Progenitor cell of endocrine pancreas (in vitro differentiated cells): ENCODE measurements at regions not wholly inside any gene's neighbourhood (a gene's known extent, or its start where the extent isn't known, plus 50 kb on each side); places are given as distances from the start of the nearest gene placed in this dataset.
A peak's percentile ranks its signal among the peaks of the same experiment; 100 is the strongest.
"Not testable (repeated sequence)": the region's sequence is repeated elsewhere in the genome, so short reads cannot be mapped to it uniquely, and the experiment has no call there.

Source experiments
- DNase-seq: peaks from one replicate; pipeline ENCODE4 v3.0.0; 2021; ENCODE audit warnings: low spot score; ENCODE audit not compliant: unreplicated experiment
- H3K27ac Mint-ChIP-seq: 2 replicates; pipeline ENCODE4 v1.8.0; 2021; ENCODE audit warnings: mild to moderate bottlenecking, moderate library complexity, mixed read lengths
- H3K27me3 Mint-ChIP-seq: 2 replicates; pipeline ENCODE4 v1.8.0; 2021; ENCODE audit warnings: mixed read lengths
- H3K36me3 Mint-ChIP-seq: 2 replicates; pipeline ENCODE4 v1.8.0; 2022; ENCODE audit warnings: mixed read lengths; ENCODE audit not compliant: insufficient read depth
- H3K4me1 Mint-ChIP-seq: 2 replicates; pipeline ENCODE4 v1.8.0; 2021; ENCODE audit warnings: low read depth, mixed read lengths
- H3K4me3 Mint-ChIP-seq: 2 replicates; pipeline ENCODE4 v1.8.0; 2021; ENCODE audit warnings: low read depth, mild to moderate bottlenecking, moderate library complexity, mixed read lengths
- H3K9me3 Mint-ChIP-seq: 2 replicates; pipeline ENCODE4 v1.8.0; 2021; ENCODE audit warnings: low read depth, mixed read lengths
- TF ChIP-seq, protein P1 (sequence below): fragments of 200-600 bp; sonication (generic); IDR thresholded peaks from one replicate; pipeline ENCODE4 v1.5.0; 2021; ENCODE audit warnings: antibody characterized with exemption, mild to moderate bottlenecking; ENCODE audit not compliant: unreplicated experiment

DNA sequence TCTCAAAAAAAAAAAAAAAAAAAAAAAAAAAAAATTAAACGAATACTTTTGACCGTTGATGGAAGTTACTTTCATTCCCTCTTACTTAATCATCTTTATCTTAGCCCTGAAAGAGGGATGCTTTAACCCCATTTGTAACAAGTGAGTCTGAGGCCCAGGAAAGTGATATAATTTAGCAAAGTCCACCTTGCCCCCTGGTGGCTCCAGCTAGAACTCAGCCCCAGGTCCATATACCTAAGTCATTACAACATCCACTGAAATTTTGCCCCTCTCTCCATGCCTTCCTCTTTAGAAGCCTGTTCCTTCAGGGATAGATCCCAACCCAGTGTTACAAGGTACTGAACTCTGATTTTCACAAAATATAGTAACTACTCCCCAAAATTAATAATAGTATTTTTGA lies 116.3 kb upstream of the KRTAP5-11 start:
- H3K27me3 Mint-ChIP-seq, H3K9me3 Mint-ChIP-seq, H3K36me3 Mint-ChIP-seq, DNase-seq, H3K27ac Mint-ChIP-seq, H3K4me1 Mint-ChIP-seq, H3K4me3 Mint-ChIP-seq: not testable (repeated sequence)
- TF ChIP-seq, protein P1, sequence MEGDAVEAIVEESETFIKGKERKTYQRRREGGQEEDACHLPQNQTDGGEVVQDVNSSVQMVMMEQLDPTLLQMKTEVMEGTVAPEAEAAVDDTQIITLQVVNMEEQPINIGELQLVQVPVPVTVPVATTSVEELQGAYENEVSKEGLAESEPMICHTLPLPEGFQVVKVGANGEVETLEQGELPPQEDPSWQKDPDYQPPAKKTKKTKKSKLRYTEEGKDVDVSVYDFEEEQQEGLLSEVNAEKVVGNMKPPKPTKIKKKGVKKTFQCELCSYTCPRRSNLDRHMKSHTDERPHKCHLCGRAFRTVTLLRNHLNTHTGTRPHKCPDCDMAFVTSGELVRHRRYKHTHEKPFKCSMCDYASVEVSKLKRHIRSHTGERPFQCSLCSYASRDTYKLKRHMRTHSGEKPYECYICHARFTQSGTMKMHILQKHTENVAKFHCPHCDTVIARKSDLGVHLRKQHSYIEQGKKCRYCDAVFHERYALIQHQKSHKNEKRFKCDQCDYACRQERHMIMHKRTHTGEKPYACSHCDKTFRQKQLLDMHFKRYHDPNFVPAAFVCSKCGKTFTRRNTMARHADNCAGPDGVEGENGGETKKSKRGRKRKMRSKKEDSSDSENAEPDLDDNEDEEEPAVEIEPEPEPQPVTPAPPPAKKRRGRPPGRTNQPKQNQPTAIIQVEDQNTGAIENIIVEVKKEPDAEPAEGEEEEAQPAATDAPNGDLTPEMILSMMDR, result peak; percentile 32

DNA sequence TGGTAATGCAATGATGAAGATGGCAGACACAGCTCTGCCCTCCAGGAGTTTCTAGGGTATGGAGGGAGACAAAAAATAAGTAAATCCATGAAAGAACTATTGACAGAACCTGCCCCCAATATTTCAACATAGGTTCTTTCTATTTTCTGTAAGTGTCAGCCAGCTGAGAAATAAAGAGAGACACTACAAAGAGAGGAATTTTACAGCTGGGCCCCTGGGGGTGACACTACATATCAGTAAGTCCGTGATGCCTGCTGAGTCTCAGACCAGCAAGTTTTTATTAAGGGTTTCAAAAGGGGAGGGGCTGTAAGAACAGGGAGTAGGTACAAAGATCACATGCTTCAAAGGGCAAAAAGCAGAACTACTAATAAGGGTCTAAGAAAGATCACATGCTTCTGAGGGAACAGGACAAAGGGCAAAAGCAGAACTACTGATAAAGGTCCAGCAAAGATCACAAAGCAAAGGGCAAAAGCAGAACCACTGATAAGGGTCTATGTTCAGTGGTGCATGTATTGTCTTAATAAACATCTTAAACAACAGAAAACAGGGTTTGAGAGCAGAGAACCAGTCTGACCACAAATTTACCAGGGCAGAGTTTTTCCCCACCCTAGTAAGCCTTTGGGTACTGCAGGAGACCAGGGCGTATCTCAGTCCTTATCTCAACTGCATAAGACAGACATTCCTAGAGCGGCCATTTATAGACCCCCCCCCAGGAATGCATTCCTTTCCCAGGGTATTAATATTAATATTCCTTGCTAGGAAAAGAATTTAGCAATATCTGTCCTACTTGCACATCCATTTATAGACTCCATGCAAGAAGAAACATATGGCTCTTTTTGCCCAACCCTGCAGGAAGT lies 119.0 kb upstream of the KRTAP5-11 start:
- H3K9me3 Mint-ChIP-seq, H3K4me1 Mint-ChIP-seq, DNase-seq, H3K27me3 Mint-ChIP-seq, H3K36me3 Mint-ChIP-seq, H3K4me3 Mint-ChIP-seq: not testable (repeated sequence)
- H3K27ac Mint-ChIP-seq, result peak overlapping the region; percentile 83

DNA sequence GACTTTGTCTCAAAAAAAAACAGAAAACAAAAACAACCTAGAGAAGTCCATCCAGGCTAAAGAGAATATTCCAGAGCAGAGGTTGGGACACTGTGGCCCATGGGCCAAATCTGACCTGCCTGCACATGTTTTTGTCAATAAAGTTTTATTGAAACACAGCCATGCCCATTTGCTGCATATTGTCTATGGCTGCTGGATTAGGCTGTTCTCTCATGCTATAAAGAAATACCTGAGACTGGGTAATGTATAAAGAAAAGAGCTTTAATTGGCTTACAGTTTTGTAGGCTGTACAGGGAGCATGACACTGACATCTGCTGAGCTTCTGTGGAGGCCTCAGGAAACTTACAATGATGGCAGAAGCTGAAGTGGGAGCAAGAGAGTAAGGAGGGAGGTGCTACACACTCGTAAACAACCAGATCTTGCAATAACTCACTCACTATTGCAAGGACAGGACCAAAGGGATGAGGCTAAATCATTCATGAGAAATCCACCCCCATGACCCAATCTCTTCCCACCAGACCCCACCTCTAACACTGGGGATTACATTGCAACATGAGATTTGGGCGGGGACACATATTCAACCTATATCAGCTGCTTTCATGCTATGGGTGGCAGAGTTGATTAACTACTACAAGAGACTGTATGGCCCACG lies 122.5 kb upstream of the KRTAP5-11 start:
- not testable (repeated sequence) for H3K36me3 Mint-ChIP-seq, H3K27ac Mint-ChIP-seq, DNase-seq, H3K9me3 Mint-ChIP-seq, H3K4me3 Mint-ChIP-seq
- peaks cover 21% of the 10 kb centered on the region for H3K27me3 Mint-ChIP-seq
- peaks cover 13% of the 10 kb centered on the region for H3K4me1 Mint-ChIP-seq

DNA sequence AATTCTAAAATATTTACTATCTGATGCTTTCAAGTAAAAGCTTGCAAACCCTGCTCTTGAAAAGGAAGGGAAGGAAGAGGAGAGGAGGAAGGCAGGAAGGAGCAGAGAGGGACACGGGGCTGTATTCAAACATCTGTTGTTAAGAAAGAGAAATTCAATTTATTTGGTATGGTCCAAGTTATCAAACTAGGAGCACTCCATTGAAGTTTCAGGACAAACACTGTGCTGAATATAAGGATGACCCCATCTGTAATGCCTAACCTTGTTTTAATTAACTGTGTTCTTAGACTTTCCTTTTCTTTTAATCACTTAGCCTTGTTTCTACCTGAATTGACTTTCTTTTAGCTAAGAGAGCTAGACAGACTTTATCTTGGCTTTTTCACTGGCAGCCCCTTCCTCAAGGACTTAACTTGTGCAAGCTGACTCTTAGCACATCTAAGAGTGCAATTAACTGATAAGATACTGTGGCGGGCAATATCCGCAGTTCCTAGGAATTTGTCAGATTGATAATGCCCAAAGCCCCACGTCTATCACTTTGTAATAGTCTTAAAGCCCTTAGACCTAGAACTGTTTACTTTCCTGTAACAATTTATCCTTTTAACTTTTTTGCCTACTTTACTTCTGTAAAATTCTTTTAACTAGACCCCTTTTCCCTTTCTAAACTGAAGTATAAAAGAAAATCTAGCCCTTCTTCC lies 123.2 kb upstream of the KRTAP5-11 start:
- DNase-seq, H3K4me3 Mint-ChIP-seq, H3K36me3 Mint-ChIP-seq, H3K9me3 Mint-ChIP-seq, H3K27ac Mint-ChIP-seq: not testable (repeated sequence)
- Mint-ChIP-seq H3K4me1 (peaks cover 13% of the 10 kb centered on the region), H3K27me3 (peaks cover 21% of the 10 kb centered on the region)

DNA sequence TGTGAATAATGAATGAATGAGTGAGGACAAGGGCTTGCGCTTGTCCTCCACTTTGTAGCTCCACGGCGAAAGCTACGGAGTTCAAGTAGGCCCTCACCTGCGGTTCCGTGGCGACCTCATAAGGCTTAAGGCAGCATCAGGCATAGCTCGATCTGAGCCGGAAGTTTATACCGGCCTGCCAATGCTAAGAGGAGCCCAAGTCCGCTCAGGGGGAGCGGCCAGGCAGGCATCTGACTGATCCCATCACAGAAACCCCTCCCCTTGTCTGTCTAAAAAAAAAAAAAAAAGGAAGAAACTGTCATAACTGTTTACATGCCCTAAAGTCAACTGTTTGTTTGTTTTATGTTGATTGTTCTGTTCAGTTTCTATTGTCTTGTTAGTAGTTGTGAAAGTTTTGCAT lies 124.4 kb upstream of the KRTAP5-11 start:
- Mint-ChIP-seq H3K27me3 (peaks cover 21% of the 10 kb centered on the region), H3K27ac (peak overlapping the region; percentile 84), H3K4me1 (peaks cover 11% of the 10 kb centered on the region)
- H3K36me3 Mint-ChIP-seq, DNase-seq, H3K9me3 Mint-ChIP-seq, H3K4me3 Mint-ChIP-seq: not testable (repeated sequence)

DNA sequence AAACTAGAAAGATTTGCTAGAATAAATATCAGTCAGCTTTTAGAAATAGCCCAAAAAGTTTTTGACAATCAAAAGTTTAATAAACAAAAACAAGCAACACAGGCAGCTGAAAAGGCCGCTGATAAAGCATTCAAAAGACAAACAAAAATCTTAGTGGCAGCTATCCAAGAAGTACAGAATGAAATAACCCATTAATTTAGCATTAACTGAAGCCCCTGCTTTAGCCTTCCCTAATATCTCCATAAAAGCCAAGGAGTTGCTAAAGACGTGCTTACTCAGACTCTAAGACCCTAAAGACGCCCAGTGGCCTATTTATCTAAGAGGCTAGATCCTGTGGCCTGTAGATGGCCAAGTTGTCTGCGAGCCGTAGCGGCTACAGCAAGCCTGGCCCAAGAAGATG lies 123.5 kb upstream of the DEFB108B start:
- not testable (repeated sequence) for H3K9me3 Mint-ChIP-seq, DNase-seq, H3K4me3 Mint-ChIP-seq, H3K36me3 Mint-ChIP-seq, H3K27ac Mint-ChIP-seq
- peaks cover 19% of the 10 kb centered on the region for H3K4me1 Mint-ChIP-seq
- peaks cover 24% of the 10 kb centered on the region for H3K27me3 Mint-ChIP-seq

DNA sequence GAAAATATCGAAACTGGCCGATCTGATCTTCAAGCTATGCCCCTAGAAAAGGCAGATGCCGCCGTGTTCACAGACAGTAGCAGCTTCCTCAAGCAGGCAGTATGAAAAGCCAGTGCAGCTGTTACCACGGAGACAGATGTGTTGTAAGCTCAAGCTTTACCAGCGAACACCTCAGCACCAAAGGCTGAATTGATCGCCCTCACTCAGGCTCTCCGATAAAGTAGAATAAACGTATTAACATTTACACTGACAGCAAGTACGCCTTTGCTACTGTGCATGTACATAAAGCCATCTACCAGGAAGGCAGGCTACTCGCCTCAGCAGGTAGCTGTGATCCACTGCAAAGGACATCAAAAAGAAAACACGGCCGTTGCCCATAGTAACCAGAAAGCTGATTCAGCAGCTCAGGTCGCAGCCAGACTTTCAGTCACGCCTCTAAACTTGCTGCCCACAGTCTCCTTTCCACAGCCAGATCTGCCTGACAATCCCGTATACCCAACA lies 122.8 kb upstream of the DEFB108B start:
- not testable (repeated sequence) for H3K9me3 Mint-ChIP-seq, H3K36me3 Mint-ChIP-seq, H3K4me3 Mint-ChIP-seq, H3K27ac Mint-ChIP-seq
- Mint-ChIP-seq H3K27me3 (peaks cover 24% of the 10 kb centered on the region), H3K4me1 (peaks cover 19% of the 10 kb centered on the region)
- DNase-seq, result peak; percentile 13

DNA sequence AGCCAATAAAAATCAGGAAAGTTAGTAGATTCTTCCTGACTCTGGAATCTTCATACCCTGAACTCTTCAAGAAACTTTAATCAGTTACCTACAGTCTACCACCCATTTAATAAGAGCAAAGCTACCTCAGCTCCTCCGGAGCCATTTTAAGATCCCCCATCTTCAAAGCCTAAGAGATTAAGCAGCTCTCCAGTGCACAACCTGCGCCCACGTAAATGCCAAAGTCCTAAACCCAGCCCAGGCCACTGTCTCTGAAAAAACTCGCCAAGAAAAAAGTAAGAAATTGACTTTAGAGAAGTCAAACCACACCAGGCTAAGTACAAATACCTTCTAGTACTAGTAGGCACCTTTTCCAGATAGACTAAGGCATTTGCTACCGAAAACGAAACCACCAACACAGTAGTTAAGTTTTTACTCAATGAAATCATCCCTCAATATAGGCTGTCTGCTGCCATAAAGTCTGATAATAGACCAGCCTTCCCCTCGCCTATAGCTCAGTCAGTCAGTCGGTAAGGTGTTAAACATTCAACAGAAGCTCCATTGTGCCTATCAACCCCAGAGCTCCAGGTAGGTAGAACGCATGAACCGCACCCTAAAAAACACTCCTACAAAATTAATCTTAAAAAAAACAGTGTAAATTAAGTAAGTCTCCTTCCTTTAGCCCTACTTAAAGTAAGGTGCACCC lies 122.2 kb upstream of the DEFB108B start:
- not testable (repeated sequence) for H3K4me3 Mint-ChIP-seq, DNase-seq, H3K9me3 Mint-ChIP-seq, H3K36me3 Mint-ChIP-seq, H3K27ac Mint-ChIP-seq
- Mint-ChIP-seq H3K4me1 (peaks cover 19% of the 10 kb centered on the region), H3K27me3 (peaks cover 24% of the 10 kb centered on the region)

DNA sequence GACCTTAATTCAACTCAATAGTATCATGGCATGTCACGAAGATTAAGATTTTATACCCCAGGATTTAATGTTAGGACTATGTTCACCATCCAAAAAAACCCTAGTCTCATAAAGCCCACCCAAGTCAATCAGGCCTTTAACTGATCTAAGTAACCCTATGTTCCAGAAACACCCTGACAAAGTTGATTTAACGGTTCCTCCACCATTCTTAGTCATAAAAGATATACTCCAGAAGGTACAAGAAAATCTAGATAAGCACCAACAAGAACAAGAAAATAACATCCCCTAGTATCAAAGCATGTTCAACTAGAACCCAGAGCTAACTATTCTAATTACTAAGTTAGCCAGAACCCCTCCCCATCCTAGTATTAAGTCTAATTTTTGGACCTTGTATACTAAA lies 120.7 kb upstream of the DEFB108B start:
- H3K27me3 Mint-ChIP-seq, result peaks cover 18% of the 10 kb centered on the region
- H3K36me3 Mint-ChIP-seq, H3K27ac Mint-ChIP-seq, H3K9me3 Mint-ChIP-seq, H3K4me3 Mint-ChIP-seq, DNase-seq: not testable (repeated sequence)
- peaks cover 11% of the 10 kb centered on the region for H3K4me1 Mint-ChIP-seq

DNA sequence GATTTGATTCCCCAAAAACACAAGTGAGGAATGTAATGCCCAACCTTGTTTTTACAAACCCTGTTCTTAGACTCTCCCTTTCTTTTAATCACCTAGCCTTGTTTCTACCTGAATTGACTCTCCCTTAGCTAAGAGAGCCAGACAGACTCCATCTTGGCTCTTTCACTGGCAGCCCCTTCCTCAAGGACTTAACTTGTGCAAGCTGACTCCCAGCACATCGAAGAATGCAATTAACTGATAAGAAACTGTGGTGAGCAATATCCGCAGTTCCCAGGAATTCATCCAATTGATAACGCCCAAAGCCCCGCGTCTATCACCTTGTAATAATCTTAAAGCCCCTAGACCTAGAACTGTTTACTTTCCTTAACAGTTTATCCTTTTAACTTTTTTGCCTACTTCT lies 120.2 kb upstream of the DEFB108B start:
- H3K27ac Mint-ChIP-seq, H3K9me3 Mint-ChIP-seq, H3K4me3 Mint-ChIP-seq, DNase-seq, H3K36me3 Mint-ChIP-seq: not testable (repeated sequence)
- Mint-ChIP-seq H3K27me3 (peaks cover 13% of the 10 kb centered on the region), H3K4me1 (peaks cover 10% of the 10 kb centered on the region)

DNA sequence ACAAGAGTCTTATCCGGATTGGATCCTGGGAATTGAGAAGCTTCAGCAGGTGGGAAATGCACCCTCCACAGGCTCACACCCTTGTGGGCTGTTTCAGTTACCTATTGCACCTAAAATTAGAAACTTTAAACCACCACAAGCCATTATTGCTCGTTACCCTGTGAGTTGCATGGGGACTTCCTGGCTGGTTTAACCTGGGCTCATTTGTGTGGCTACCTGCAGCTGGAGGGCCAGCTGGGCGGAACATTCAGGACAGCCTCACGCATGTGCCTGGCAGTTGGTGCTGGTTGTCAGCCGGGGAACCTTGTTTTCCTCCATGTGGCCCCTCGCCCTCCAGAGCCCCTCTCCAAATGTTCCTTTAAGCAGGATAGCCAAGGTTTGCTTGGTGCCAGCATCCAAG lies 118.5 kb upstream of the DEFB108B start:
- not testable (repeated sequence) for H3K4me1 Mint-ChIP-seq, H3K27me3 Mint-ChIP-seq, DNase-seq, H3K27ac Mint-ChIP-seq, H3K36me3 Mint-ChIP-seq, H3K9me3 Mint-ChIP-seq, H3K4me3 Mint-ChIP-seq
